GM21423 (cell line): ENCODE measurements at regions not wholly inside any gene's neighbourhood (a gene's known extent, or its start where the extent isn't known, plus 50 kb on each side); places are given as distances from the start of the nearest gene placed in this dataset.

ENCODE experiments used
- ATAC-seq: cut with Tn5 transposase; IDR thresholded peaks from one replicate; pipeline ENCODE4 v1.9.1; 2021; ENCODE audit warnings: mild to moderate bottlenecking, moderate library complexity; ENCODE audit not compliant: unreplicated experiment

- ATAC-seq = no peak
Observed at GRCh38 chr18:78595924-78596573, 383.6 kb upstream of the SALL3 start.

GRCh38 chr18:78596794-78597345 lies 382.7 kb upstream of the SALL3 start:
- no peak for ATAC-seq

GRCh38 chr18:78601349-78601748 lies 378.3 kb upstream of the SALL3 start:
- ATAC-seq = no peak

GRCh38 chr18:78601923-78602322 lies 377.7 kb upstream of the SALL3 start:
- no peak for ATAC-seq

- no peak for ATAC-seq
Observed at GRCh38 chr18:78602430-78602829, 377.2 kb upstream of the SALL3 start.

- ATAC-seq = no peak
Observed at GRCh38 chr18:78603102-78603983, 376.3 kb upstream of the SALL3 start.

- no peak for ATAC-seq
Observed at GRCh38 chr18:78605255-78605654, 374.4 kb upstream of the SALL3 start.

- no peak for ATAC-seq
Observed at GRCh38 chr18:78607221-78607620, 372.4 kb upstream of the SALL3 start.

- ATAC-seq = no peak
Observed at GRCh38 chr18:78607784-78608183, 371.8 kb upstream of the SALL3 start.

GRCh38 chr18:78610179-78610578 lies 369.4 kb upstream of the SALL3 start:
- ATAC-seq = no peak

GRCh38 chr18:78611201-78611800 lies 368.3 kb upstream of the SALL3 start:
- no peak for ATAC-seq

GRCh38 chr18:78611869-78612268 lies 367.7 kb upstream of the SALL3 start:
- ATAC-seq = no peak

GRCh38 chr18:78612318-78612717 lies 367.3 kb upstream of the SALL3 start:
- ATAC-seq = no peak

- ATAC-seq = no peak
Observed at GRCh38 chr18:78612801-78613200, 366.8 kb upstream of the SALL3 start.

- ATAC-seq = no peak
Observed at GRCh38 chr18:78618726-78619125, 360.9 kb upstream of the SALL3 start.

GRCh38 chr18:78619854-78620253 lies 359.8 kb upstream of the SALL3 start:
- ATAC-seq = no peak

- ATAC-seq = no peak
Observed at GRCh38 chr18:78620326-78620725, 359.3 kb upstream of the SALL3 start.

- no peak for ATAC-seq
Observed at GRCh38 chr18:78621141-78621755, 358.4 kb upstream of the SALL3 start.

GRCh38 chr18:78622251-78622906 lies 357.2 kb upstream of the SALL3 start:
- ATAC-seq = no peak

GRCh38 chr18:78622907-78623541 lies 356.6 kb upstream of the SALL3 start:
- no peak for ATAC-seq
